GM18858 (cell line): ENCODE measurements at regions not wholly inside any gene's neighbourhood (a gene's known extent, or its start where the extent isn't known, plus 50 kb on each side); places are given as distances from the start of the nearest gene placed in this dataset.

Experiments used
- ATAC-seq: cut with Tn5 transposase; IDR thresholded peaks from one replicate; pipeline ENCODE4 v1.9.1; 2021; ENCODE audit not compliant: unreplicated experiment

DNA sequence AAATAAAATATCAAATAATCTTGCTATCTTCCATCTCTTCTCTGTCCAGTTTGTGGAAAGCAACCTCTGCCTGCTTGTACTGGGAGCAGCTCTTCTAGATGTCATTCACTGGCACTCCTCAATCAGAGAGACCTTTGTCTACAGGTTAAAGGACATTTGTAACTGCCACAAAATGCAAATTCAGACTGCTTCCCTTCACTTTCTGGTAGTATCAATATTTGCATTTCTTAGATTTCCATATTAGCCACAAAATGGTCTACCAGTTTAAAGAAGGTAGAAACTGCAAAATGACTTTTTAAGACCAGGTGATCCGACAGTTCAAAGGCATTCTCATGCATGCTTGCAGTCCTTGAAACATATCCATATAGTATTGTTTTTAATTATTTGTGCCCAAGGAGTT is 51.7 kb upstream of the RCN1 start:
- ATAC-seq: no peak

DNA sequence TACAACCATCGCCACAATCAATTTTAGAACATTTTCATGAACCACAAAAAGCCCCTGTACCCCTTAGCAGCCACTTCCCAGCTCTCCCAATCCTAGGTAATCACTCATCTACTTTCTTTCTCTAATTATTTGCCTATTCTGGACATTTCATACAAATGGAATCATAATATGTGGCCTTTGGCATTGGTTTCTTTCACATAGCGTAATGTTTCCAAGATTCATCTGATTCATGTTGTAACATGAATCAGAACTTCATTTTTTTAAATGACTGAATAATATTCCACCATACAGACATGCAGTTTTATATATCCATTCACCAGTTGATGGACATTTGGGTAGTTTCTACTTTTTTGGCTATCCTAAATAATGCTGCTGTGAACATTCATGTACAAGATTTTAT is 56.2 kb upstream of the RCN1 start:
- ATAC-seq: no peak

DNA sequence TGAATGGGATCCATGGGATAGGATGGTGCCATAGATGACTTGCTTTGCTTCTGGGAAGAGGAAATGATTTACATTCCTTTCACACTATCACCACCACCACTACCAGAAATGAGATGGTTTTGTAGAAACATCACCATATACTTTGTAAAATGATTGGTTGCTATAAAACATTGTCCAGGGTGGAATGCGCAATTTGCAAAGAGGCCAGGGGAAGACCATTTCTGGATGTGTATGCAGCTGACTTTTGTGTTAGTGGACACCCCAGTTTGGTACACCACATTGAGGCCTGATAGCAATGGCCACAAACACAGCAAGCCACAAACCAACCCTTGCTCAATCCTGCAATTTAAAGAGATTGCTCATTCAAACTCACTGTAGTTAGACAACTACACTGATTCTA is 56.7 kb upstream of the RCN1 start:
- no peak for ATAC-seq

DNA sequence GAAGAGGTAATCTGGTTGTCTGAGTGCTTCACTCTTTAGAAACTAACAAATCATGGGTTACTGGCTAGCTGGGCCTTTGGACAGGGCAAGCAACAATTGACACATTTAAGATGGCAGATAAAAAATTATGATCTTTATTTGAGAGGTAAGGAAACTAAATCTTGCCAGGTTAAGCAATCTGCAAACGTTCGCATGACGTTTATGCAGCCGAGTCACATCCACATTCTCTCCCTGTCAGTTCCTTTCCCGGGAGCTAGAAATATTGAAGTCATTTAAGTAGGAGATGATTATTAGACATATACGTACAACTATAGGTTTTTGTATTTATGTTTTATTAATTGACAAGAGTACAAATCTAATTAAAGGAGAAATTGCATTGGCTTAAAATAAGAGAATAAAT is 57.4 kb upstream of the RCN1 start:
- ATAC-seq: no peak

DNA sequence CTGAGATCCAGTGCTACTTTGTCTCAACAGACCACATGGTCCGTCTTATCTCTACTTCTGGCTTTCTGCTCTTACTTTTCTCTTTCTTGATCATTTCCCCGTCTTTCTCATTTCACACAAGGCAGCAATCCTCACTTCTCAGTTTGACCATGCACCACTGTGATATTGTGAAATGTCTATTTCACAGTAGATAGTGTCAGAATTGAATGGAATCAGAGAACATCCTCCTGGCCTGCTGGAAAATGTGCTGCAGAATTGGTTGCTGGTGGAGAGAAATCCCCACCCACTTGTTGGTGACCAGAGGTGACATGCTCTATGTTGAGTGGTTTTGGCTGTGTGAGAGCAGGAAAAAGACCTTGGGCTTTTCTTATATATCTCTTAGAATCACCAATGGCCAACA is 57.8 kb upstream of the RCN1 start:
- no peak for ATAC-seq

DNA sequence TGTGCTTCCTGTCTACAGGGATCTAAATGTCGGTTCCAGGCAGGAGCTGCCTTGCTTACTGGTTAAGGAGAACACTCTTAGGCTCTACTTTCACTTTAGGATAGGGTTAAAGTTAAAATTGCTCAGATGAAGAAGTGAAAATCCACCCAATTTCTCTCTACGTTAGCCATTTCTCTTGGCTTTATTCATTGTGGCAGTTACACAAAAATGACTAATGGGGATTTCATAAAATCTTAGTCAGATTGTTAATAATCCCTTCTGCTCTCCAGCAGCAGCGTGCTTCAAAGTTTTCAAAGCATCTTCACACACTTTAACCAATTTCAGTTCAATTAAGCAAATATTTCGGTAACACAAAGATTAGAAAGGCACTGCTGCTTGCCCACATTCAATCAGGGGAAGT is 58.4 kb upstream of the RCN1 start:
- no peak for ATAC-seq

DNA sequence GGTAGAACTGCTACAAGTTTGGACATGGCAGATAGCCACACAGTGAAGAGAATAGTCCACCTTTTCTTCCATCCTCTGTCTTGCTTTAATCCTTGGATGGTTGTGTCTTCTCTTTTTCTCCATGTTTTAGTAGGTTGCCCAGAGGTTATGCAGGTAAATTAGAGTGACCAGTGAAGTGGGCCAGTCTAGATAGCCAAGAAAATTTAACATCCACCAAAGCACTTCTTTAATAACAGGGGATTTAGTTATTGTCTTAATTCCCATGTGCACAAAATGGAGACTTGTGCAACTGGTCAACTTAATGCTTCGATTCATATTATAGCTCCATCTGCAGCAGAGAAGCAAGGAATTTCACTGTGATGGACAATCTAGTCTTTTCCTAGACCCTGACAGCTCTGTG is 58.8 kb upstream of the RCN1 start:
- no peak for ATAC-seq

DNA sequence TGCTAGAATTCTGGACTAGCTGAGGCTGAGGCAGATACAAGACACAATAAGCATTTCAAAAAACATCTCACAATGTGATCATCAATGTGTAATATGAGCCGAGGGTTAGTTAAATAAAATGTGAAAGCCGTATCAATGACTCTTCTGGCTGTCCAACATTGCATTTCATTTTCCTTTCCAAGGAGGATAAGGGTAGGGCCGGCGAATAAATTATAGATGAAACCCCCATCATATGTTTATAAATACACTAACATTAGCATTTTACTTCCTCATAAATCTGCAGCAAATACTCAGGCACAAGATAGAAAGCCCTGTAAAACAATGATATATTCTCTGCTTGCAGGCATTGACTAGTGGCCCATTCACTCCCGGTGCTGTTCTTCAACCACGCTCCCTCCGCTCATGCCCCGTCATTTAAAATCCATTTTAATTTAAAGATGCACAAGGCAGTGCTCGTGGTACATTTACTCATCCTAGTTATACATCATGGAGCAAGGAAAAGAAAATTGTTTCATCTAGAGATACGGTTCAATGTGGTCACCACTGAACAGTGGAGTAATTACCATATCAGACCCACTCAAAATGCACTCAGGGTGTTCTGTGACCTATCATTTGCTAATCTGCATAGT is 59.9 kb upstream of the RCN1 start:
- ATAC-seq: no peak

DNA sequence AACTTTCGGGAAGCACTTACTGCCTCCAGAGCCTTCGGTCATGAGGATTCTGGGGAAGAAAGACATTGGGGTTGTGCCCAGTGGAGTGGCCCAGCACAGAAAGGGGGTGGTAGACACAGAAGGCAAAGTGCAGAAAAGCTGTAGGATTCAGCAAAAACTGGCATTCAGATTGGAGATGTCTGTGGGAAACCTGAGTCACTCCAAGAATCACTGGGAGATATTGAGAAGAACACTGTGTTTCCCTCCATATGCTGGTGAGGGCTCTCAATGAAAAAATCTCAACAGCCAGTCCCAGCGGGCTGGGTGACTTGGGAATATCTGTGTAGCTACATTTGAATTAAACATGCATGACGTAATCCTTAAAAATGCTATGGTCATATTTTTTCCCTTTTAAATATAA is 61.2 kb upstream of the RCN1 start:
- ATAC-seq: no peak

DNA sequence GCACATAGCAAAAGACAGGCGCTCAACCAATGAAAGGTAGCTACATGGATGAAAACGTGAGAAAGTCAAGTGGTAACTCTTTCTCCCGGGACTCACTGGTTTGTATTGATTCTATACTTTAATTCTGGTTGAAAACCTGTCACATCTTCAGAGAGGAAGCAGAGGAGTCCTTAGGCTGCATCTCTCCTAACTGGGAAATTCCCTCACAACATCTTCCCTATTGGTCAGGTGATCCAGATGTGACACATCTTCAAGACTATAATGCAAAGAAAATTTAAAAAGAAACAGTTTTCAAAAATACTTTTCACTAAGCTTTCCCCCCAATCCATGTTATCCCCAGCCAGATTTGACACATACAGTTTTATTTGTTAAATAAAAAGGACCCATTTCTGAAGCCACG is 62.7 kb upstream of the RCN1 start:
- no peak for ATAC-seq

DNA sequence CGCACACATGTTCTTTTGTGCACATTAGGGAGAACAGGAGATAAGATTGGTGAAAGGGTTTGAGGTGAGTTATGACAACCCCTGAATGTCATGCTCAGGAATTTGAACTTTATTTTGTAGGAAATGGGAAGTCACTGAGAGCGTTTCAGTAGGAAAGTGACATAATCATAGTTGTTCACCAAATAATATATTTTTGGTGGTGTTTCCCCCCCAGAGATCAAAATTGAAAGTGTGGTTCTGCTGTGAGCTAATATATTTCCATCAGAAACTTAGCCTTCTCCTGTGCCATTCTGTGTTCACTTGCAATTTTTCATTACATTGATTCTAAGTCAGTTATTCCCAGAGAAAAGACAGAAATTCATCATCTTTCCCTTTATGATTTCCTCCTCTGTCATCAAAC is 64.1 kb upstream of the RCN1 start:
- no peak for ATAC-seq

DNA sequence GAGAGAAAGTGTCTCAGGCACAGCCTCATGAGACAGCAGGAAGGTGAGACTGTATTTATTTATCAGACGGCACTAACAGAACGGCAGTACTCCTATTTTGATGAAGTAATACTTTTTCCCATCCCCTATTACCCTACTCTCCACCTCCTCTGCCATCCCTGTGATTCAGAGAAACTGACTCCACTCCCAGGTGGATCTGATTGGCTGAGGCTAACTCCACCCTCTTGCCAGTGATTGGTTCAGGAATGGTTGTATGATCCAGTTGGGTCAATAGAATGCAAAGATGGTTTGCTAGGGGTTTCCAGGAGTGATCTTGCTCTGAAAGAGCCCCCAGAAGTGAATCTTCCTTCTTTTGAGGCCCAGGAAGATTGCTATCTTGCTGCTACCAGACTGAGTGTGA is 65.9 kb upstream of the RCN1 start:
- ATAC-seq: no peak

DNA sequence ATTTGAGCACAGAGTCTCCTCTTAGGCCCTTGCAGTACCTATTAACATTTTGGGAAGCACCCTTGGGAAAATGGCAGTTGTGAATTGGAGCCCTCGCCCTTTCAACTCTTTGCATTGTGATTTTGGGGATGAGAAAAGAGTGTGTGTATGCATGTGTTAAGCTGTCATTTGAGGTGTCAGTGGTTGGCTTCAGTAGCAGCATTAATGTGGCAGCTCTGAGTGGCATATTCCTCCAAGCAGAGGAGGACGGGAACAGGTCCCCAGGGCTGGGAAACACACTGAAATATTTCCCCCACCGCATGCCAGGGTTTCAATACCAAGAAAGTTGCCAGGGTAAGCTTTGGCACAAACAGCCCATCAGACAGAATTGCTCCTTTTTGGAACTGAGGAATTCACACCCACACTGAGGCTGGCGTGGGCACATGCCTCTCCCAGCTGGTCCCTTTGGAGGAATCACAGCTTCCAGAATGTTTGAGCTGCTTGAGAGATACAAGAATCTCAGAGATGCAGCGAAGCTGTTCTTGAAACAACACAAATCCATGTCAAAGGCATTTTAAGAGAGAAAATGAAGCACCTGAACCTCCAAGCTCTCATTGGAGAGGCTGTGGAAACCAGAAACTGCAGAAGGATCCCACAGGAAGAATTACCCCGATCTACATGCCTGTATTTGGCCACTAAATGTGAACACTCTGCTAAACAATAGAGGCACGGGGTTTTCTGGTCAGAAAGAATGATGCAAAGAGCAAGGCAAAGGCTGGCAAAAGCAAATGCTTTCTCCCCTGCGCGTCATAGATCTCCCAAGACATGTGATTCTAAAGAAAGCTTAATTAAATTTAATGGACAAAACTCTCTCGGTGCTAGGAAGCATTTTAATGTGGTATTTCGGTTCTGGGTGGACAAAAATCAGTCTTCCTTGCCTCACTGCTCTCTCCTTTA is 67.2 kb upstream of the RCN1 start:
- ATAC-seq: no peak

DNA sequence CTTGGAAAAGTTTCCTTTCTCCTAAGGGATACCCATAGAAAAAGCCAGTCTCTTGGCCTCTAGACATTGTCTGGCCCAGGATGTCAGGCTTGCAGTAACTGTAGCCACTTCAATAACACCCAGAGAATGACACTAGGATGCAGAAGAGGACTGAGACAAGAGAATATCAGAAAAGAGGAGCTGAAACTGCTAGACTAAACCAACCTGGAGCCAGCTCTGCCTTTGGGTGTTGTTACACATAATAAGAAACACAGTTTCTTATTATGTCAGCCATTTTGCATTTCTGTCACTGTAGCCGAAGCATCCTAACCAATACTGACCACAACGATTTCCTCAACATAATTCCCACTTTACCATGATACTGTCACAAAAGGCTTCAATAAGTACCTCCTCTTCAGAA is 72.2 kb upstream of the RCN1 start:
- no peak for ATAC-seq

DNA sequence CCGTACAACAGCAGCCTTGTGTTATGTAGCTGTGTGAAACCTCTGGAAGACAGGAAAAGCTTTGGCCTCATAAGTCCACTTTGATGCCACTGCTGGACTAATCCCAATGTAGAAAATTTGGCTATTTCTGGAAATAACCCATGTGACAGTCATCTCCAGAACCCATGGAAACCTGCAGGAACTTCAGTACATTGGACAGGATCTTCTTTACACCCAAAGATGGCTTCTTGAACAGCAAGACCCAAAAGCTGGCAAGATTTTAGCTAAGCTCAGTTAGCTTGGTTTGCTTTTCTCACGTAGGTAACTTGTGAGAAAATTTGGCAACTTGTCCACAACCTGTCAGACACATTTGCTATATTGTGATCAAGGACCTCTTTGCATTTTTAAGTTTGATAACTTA is 74.8 kb upstream of the RCN1 start:
- no peak for ATAC-seq

DNA sequence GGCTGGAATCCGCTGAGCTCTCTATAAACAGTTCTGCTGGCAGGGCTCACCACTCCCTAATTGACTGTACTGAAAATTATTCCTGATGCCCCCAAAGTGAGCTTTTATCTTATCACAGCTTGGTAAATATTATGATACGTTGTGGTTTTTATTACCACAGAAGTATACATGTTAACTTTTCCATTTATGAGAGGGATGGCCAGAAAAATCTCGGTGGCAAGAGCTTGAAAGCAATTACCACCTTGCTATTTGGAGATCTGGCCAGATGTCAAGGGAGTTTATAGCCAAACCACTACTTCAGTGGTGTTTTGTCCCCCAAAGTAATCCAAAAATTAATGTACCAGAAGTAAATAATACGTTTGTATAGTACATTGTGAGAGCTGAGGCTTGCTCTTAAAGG is 75.4 kb upstream of the RCN1 start:
- no peak for ATAC-seq

DNA sequence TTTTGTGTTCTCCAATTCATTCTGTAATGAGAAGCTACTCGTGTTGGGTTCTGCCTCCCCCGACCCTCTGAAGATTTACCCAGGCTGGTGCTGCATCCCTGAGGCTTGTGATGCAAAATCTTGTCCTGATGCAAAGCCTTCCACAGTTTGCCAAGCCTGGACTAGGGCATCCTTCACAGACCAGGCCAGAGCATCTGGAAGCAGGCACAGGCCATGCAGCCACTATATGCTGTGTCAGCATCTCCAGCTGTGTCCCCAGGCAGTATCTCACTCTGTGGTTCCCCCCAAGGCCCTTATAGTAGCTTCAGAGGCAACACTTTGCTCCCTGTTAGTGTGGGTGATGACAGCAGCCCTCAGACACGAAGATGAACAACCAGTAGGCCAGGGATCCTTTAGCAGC is 77.3 kb upstream of the RCN1 start:
- ATAC-seq: no peak

DNA sequence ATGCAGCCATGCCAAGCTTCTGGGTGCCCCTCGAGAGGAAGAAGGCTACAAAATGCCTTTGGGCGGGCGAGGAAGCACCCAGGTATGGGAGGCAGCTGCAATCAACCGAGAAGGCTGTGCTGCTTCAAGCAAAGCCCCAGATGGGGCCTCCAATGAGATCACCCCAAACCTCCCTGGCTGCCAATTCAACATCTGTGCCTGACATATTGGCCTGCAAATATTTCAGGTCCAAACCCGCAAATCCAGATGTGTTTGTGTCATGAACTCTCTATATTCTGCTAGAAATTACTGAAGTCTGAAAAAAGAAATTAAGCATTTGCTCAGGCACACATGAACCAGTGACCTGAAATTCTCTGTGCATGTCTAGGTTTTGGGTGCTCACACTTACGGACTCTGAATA is 78.8 kb upstream of the RCN1 start:
- ATAC-seq: no peak

DNA sequence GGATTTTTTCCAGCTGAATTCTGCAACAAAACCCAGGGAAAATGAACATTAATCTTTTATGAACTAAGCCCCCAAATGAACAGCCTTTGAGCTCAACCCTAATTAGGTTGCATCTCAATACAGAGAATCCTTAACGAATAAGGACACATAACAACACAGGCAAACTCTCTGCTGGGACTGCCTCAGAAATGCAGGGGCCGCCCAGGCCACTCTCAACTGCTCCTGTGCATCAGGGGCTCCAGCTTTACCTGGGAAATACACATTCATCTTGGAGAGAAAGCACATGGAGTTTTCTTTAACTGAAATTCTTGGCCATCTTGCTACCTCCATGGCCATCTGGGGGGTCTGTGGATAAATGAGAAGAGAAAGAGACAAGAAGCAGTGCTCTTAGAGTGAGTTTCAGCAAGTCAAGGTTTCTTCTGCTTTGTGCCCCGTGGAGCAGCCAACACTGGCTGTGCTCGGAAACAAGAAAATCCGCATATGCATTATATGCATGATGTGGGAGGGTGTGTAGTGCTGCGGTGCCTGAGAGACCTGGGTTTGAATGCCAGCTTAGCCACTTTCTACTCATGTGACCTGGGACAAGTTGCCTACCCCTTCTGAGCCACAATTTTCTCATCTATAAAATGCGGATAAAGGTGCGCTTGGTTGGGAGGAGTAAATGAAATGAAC is 81.9 kb upstream of the RCN1 start:
- ATAC-seq: no peak

DNA sequence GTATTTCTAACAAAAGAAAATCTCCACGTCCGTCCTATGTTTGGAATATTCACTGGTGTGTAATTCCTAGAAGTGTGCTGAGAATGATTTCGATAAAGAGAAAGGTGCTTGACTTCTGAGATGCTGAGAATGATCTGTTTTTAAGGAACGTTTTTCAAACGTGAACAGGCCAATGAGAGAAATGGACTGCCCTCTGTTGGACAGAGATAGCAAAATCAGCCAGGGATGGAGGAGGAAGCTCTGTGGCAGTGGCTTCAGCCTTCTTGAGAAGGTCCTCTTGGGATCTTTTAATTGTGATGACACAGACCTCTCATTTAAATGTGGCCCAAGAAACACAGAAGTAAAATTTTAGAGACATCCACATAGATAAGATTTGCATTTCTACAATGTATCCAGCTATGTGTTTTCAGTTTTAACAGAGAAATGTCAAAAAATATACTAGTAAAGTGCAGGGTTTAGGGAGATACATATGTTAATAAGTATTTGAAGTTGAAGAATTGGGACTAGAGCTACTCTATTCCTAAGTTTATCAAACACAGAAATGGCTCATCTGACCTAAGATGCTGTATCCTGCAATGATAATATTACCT is 84.0 kb upstream of the RCN1 start:
- ATAC-seq: peak; percentile 71

DNA sequence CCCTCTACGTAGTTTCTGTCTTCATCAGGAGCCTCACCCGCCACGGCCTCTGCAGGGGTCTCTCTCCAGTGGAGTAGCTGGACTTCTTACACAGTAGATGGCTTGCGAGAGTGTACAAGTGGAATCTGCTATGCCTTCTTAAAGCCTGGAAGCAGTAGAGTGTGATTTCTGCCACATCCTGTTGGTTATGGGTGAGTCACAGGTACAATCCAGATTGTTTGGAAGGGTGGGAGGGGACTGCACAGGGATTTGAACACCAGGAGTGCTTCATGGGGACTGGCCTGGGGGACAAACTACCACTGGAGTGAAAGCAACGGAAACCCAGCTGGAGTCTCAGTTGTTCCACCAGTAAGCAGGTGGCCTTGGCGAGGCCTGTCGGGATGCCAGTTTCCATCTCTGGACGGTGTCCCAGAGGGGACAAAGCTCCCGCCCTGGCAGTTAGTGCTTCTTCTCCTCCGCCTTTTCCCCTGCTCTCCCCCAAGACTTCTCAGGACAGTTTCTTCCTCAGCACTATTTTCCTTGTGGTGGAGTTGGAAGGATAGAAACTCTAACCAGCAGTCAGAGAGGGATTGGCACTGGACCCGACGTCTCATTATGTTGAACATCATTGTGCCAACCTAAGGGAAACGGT is 85.0 kb upstream of the RCN1 start:
- ATAC-seq: no peak
